ENCODE measurements at regions not wholly inside any gene's neighbourhood (a gene's known extent, or its start where the extent isn't known, plus 50 kb on each side); places are given as distances from the start of the nearest gene placed in this dataset.

- TF ChIP-seq CHD7 (IDR thresholded peaks at IDR 0.05; ENCODE audit: insufficient replicate concordance, low read length): no peak
- TF ChIP-seq E2F6 (IDR thresholded peaks at IDR 0.05): no peak
- TF ChIP-seq HDAC2 (IDR thresholded peaks at IDR 0.05; ENCODE audit: borderline replicate concordance in 1 of 2, low read depth in 2 of 2, low read length in 2 of 2): no peak
- TF ChIP-seq POLR2AphosphoS5 (IDR thresholded peaks at IDR 0.05; ENCODE audit: low read depth, low read length): no peak
- no peak for TF ChIP-seq JUN (IDR thresholded peaks at IDR 0.05; ENCODE audit: low read depth, low read length)
- no peak for TF ChIP-seq SP2 (IDR thresholded peaks at IDR 0.05; ENCODE audit: low read length)
- TF ChIP-seq USF2 (IDR thresholded peaks at IDR 0.05; ENCODE audit: low read length): no peak
- no peak for TF ChIP-seq RNF2 (IDR thresholded peaks at IDR 0.05; ENCODE audit: borderline replicate concordance, low read depth, low read length, missing control alignments, poor library complexity, severe bottlenecking)
Measured at GRCh38 chr16:66264311-66265047, 102.0 kb upstream of the CDH5 start (continued).

All from H1 (cell line).